CD4-positive, alpha-beta T cell (primary cell): ENCODE measurements at regions not wholly inside any gene's neighbourhood (a gene's known extent, or its start where the extent isn't known, plus 50 kb on each side); places are given as distances from the start of the nearest gene placed in this dataset.

Experiments used
- ATAC-seq: fragments of 200-7000 bp; cut with Tn5 transposase; one replicate; pipeline ENCODE4 v1.10.0; 2022; ENCODE audit warnings: mild to moderate bottlenecking; ENCODE audit not compliant: poor library complexity
- CTCF ChIA-PET: fragments of 350-600 bp; sonication (Branson Sonifier 250); formaldehyde crosslinking; loops from one replicate; lab custom pipeline; 2021; ENCODE audit warnings: antibody characterized with exemption, inconsistent platforms; lab: Charles Lee
- POLR2A ChIA-PET: fragments of 350-600 bp; sonication (Branson Sonifier 250); formaldehyde crosslinking; loops from one replicate; lab custom pipeline; 2021; ENCODE audit warnings: antibody characterized with exemption, inconsistent platforms; lab: Charles Lee
- DNase-seq, 14 experiments: peaks; one replicate each; pipeline ENCODE4 v3.0.0-alpha.2; 2013 to 2020; ENCODE audit warnings: mixed read lengths in 2 of 14
- H3K27ac ChIP-seq, 2 donors: one replicate each; pipeline versions ENCODE4 v1.5.1 to v1.7.0; 2013; ENCODE audit warnings: low read length in 2 of 2, low read depth in 1 of 2, mild to moderate bottlenecking in 1 of 2
- H3K27me3 ChIP-seq, 2 experiments: 1 replicate in 1 of 2; 2 replicates in 1 of 2; pipeline versions ENCODE4 v1.6.1 to v1.7.0; 2013; ENCODE audit warnings: low read length in 2 of 2, control low read depth in 1 of 2, mild to moderate bottlenecking in 1 of 2, moderate library complexity in 1 of 2; ENCODE audit not compliant: insufficient read depth in 2 of 2, control insufficient read depth in 1 of 2
- H3K36me3 ChIP-seq: one replicate; pipeline ENCODE4 v1.6.1; 2013; ENCODE audit warnings: low read length, control low read depth; ENCODE audit not compliant: insufficient read depth
- H3K4me1 ChIP-seq: one replicate; pipeline ENCODE4 v1.6.1; 2013; ENCODE audit warnings: low read length, control low read depth; ENCODE audit not compliant: insufficient read depth
- H3K4me3 ChIP-seq: one replicate; pipeline ENCODE4 v1.5.1; 2013; ENCODE audit warnings: mild to moderate bottlenecking, low read length, moderate library complexity
- H3K9me3 ChIP-seq, 2 experiments: 1 replicate in 1 of 2; 2 replicates in 1 of 2; pipeline versions ENCODE4 v1.6.1 to v1.7.0; 2013; ENCODE audit warnings: low read length in 2 of 2, mild to moderate bottlenecking in 2 of 2, control low read depth in 1 of 2, moderate library complexity in 1 of 2; ENCODE audit not compliant: control insufficient read depth in 1 of 2, insufficient read depth in 1 of 2
- H3K27ac Mint-ChIP-seq: one replicate; pipeline ENCODE4 v1.8.0; 2020; ENCODE audit warnings: mixed read lengths
- H3K27me3 Mint-ChIP-seq: one replicate; pipeline ENCODE4 v1.8.0; 2021; ENCODE audit warnings: mixed read lengths
- H3K36me3 Mint-ChIP-seq: one replicate; pipeline ENCODE4 v1.8.0; 2021; ENCODE audit warnings: low read depth, mixed read lengths
- H3K4me1 Mint-ChIP-seq: one replicate; pipeline ENCODE4 v1.8.0; 2021; ENCODE audit warnings: low read depth, mixed read lengths
- H3K4me3 Mint-ChIP-seq: one replicate; pipeline ENCODE4 v1.8.0; 2020; ENCODE audit warnings: mild to moderate bottlenecking, mixed read lengths
- H3K9me3 Mint-ChIP-seq: one replicate; pipeline ENCODE4 v1.8.0; 2020; ENCODE audit warnings: mixed read lengths
- intact Hi-C, 2 experiments: fragments of 100-400 bp; cut with DNase I in 1 of 2; cut with micrococcal nuclease in 1 of 2; formaldehyde crosslinking; loops; one replicate each; pipeline versions ENCODE4 v1.15.1 to v1.9.0; 2023 to 2025; cut with DNase I, micrococcal nuclease
- TF ChIP-seq, protein P1 (sequence below): fragments of 200-600 bp; IDR thresholded peaks from one replicate; pipeline ENCODE4 v1.8.0; 2022; ENCODE audit warnings: antibody characterized with exemption, mild to moderate bottlenecking

DNA sequence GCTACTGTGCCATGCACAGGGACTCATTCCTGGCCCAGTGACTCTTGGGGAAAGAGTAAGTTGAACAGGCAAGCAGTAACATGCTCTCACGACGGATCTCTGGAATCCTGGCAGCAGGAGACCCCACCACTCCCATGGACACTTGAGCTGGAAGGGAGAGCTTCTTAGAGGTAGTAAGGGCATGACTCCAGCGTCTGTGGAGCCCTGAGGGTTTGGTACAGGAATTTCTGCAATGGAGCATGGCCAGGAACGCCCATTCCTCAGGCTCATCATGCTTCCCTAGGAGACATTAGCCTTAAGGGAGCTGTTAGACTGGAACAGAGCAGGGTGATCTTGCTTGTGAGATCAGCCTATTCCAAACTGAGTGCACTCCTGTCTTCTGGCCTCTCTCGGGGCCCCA lies 212.9 kb downstream of the MAT2B start:
- Histone ChIP-seq H3K27ac (no peak overlapping the region), H3K4me3 (no peak overlapping the region), H3K9me3 (peaks cover 0 to 7% of the 10 kb centered on the region in 2 experiments), H3K36me3 (no peaks in the 10 kb centered on the region), H3K4me1 (no peaks in the 10 kb centered on the region), H3K27me3 (no peaks in the 10 kb centered on the region)
- ChIA-PET CTCF (no interaction called here), POLR2A (no interaction called here)
- H3K9me3 Mint-ChIP-seq, result peaks cover 4% of the 10 kb centered on the region
- no peak for DNase-seq
- H3K27ac Mint-ChIP-seq, result no peak overlapping the region
- no peak for ATAC-seq
- no peak overlapping the region for H3K4me3 Mint-ChIP-seq
- no peaks in the 10 kb centered on the region for H3K4me1 Mint-ChIP-seq
- intact Hi-C loops, result no loop called here
- TF ChIP-seq, protein P1, sequence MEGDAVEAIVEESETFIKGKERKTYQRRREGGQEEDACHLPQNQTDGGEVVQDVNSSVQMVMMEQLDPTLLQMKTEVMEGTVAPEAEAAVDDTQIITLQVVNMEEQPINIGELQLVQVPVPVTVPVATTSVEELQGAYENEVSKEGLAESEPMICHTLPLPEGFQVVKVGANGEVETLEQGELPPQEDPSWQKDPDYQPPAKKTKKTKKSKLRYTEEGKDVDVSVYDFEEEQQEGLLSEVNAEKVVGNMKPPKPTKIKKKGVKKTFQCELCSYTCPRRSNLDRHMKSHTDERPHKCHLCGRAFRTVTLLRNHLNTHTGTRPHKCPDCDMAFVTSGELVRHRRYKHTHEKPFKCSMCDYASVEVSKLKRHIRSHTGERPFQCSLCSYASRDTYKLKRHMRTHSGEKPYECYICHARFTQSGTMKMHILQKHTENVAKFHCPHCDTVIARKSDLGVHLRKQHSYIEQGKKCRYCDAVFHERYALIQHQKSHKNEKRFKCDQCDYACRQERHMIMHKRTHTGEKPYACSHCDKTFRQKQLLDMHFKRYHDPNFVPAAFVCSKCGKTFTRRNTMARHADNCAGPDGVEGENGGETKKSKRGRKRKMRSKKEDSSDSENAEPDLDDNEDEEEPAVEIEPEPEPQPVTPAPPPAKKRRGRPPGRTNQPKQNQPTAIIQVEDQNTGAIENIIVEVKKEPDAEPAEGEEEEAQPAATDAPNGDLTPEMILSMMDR, result no peak
- no peaks in the 10 kb centered on the region for H3K27me3 Mint-ChIP-seq
- no peaks in the 10 kb centered on the region for H3K36me3 Mint-ChIP-seq

GRCh38 chr5:163724305-163724704 lies 218.9 kb downstream of the MAT2B start:
- POLR2A ChIA-PET, result no interaction called here
- TF ChIP-seq, protein P1, result no peak
- peaks cover 10% of the 10 kb centered on the region for H3K9me3 Mint-ChIP-seq
- intact Hi-C loops, result no loop called here
- Histone ChIP-seq H3K36me3 (no peaks in the 10 kb centered on the region), H3K4me1 (no peaks in the 10 kb centered on the region), H3K4me3 (no peak overlapping the region), H3K9me3 (no peaks in the 10 kb centered on the region), H3K27me3 (no peaks in the 10 kb centered on the region), H3K27ac (no peak overlapping the region)
- no peak overlapping the region for H3K27ac Mint-ChIP-seq
- H3K27me3 Mint-ChIP-seq, result no peaks in the 10 kb centered on the region
- CTCF ChIA-PET, result no interaction called here
- ATAC-seq, result no peak
- DNase-seq, result no peak
- no peaks in the 10 kb centered on the region for H3K36me3 Mint-ChIP-seq
- no peaks in the 10 kb centered on the region for H3K4me1 Mint-ChIP-seq
- no peak overlapping the region for H3K4me3 Mint-ChIP-seq

GRCh38 chr5:163727028-163727427 lies 221.6 kb downstream of the MAT2B start:
- ChIA-PET CTCF (no interaction called here), POLR2A (no interaction called here)
- no peaks in the 10 kb centered on the region for H3K27me3 ChIP-seq
- no peaks in the 10 kb centered on the region for H3K4me1 ChIP-seq
- H3K27ac Mint-ChIP-seq, result no peak overlapping the region
- no peaks in the 10 kb centered on the region for H3K4me1 Mint-ChIP-seq
- no peak overlapping the region for H3K4me3 ChIP-seq
- no peaks in the 10 kb centered on the region for H3K36me3 Mint-ChIP-seq
- no peaks in the 10 kb centered on the region for H3K36me3 ChIP-seq
- H3K27ac ChIP-seq, result no peak overlapping the region
- H3K9me3 Mint-ChIP-seq, result peaks cover 10% of the 10 kb centered on the region
- peak in 1 of 14 experiments; percentile 1 for DNase-seq
- intact Hi-C loops, result no loop called here
- H3K4me3 Mint-ChIP-seq, result no peak overlapping the region
- H3K27me3 Mint-ChIP-seq, result no peaks in the 10 kb centered on the region
- ATAC-seq, result no peak
- H3K9me3 ChIP-seq, result no peaks in the 10 kb centered on the region
- TF ChIP-seq, protein P1, result no peak
